HTR-8/SVneo (cell line): ENCODE measurements at regions not wholly inside any gene's neighbourhood (a gene's known extent, or its start where the extent isn't known, plus 50 kb on each side); places are given as distances from the start of the nearest gene placed in this dataset.

Experiments used
- DNase-seq: peaks from one replicate; pipeline ENCODE4 v3.0.0; 2011; ENCODE audit warnings: low spot score, mixed read lengths; ENCODE audit not compliant: insufficient read length
- FAIRE-seq: peaks from 2 replicates; lab custom pipeline; 2011; peaks lifted over from hg19 to GRCh38; lab: Jason Lieb, UNC

GRCh38 chr16:6642271-6642670, 690.4 kb upstream of the RBFOX1 start:
- no peak for FAIRE-seq
- no peak for DNase-seq

GRCh38 chr16:6641091-6641490, 691.6 kb upstream of the RBFOX1 start:
- no peak for DNase-seq
- no peak for FAIRE-seq

GRCh38 chr16:6636457-6636856, 696.2 kb upstream of the RBFOX1 start:
- DNase-seq, result no peak

GRCh38 chr16:6634151-6634550, 698.5 kb upstream of the RBFOX1 start:
- no peak for FAIRE-seq
- DNase-seq, result no peak

More at GRCh38 chr16:6636457-6636856, 696.2 kb upstream of the RBFOX1 start:
- no peak for FAIRE-seq

GRCh38 chr16:6633456-6633855, 699.2 kb upstream of the RBFOX1 start:
- no peak for FAIRE-seq
- DNase-seq, result no peak

- FAIRE-seq, result no peak
Observed at GRCh38 chr16:6629110-6629509, 703.5 kb upstream of the RBFOX1 start.

GRCh38 chr16:6625606-6626005, 707.0 kb upstream of the RBFOX1 start:
- DNase-seq (no peak), FAIRE-seq (no peak)

More at GRCh38 chr16:6629110-6629509, 703.5 kb upstream of the RBFOX1 start:
- no peak for DNase-seq

- DNase-seq, result no peak
- FAIRE-seq, result no peak
Observed at GRCh38 chr16:6618874-6619273, 713.8 kb upstream of the RBFOX1 start.

GRCh38 chr16:6616746-6617145, 715.9 kb upstream of the RBFOX1 start:
- DNase-seq (no peak), FAIRE-seq (no peak)

- DNase-seq, result no peak
- no peak for FAIRE-seq
Observed at GRCh38 chr16:6615636-6616035, 717.0 kb upstream of the RBFOX1 start.

- DNase-seq (no peak), FAIRE-seq (no peak)
Observed at GRCh38 chr16:6611535-6611934, 721.1 kb upstream of the RBFOX1 start.

GRCh38 chr16:6605490-6605889, 727.2 kb upstream of the RBFOX1 start:
- FAIRE-seq (no peak), DNase-seq (no peak)

- FAIRE-seq (no peak), DNase-seq (no peak)
Observed at GRCh38 chr16:6603780-6604325, 728.8 kb upstream of the RBFOX1 start.

GRCh38 chr16:6602405-6602804, 730.2 kb upstream of the RBFOX1 start:
- FAIRE-seq, result no peak

GRCh38 chr16:6600167-6600566, 732.5 kb upstream of the RBFOX1 start:
- FAIRE-seq, result no peak
- no peak for DNase-seq

More at GRCh38 chr16:6602405-6602804, 730.2 kb upstream of the RBFOX1 start:
- DNase-seq, result no peak

- DNase-seq, result no peak
- FAIRE-seq, result no peak
Observed at GRCh38 chr16:6593799-6594198, 738.8 kb upstream of the RBFOX1 start.

GRCh38 chr16:6576606-6577005, 756.0 kb upstream of the RBFOX1 start:
- FAIRE-seq (no peak), DNase-seq (no peak)

- DNase-seq (no peak), FAIRE-seq (no peak)
Observed at GRCh38 chr16:6576113-6576512, 756.5 kb upstream of the RBFOX1 start.

GRCh38 chr16:6574146-6574545, 758.5 kb upstream of the RBFOX1 start:
- FAIRE-seq (no peak), DNase-seq (no peak)

GRCh38 chr16:6573577-6573976, 759.1 kb upstream of the RBFOX1 start:
- no peak for FAIRE-seq
- no peak for DNase-seq

- FAIRE-seq, result no peak
- DNase-seq, result no peak
Observed at GRCh38 chr16:6571044-6571443, 761.6 kb upstream of the RBFOX1 start.

- DNase-seq (no peak), FAIRE-seq (no peak)
Observed at GRCh38 chr16:6570530-6570929, 762.1 kb upstream of the RBFOX1 start.

GRCh38 chr16:6562986-6563385, 769.7 kb upstream of the RBFOX1 start:
- DNase-seq (no peak), FAIRE-seq (no peak)
